B cell (primary cell): ENCODE measurements at regions not wholly inside any gene's neighbourhood (a gene's known extent, or its start where the extent isn't known, plus 50 kb on each side); places are given as distances from the start of the nearest gene placed in this dataset.
"Not testable (repeated sequence)": the region's sequence is repeated elsewhere in the genome, so short reads cannot be mapped to it uniquely, and the experiment has no call there.

Source experiments
- ATAC-seq: fragments of 200-7000 bp; cut with Tn5 transposase; one replicate; pipeline ENCODE4 v1.10.0; 2021; ENCODE audit warnings: low read depth, mild to moderate bottlenecking, moderate number of reproducible peaks, moderate library complexity
- CTCF ChIA-PET: fragments of 350-600 bp; sonication (Branson Sonifier 250); formaldehyde crosslinking; loops from one replicate; lab custom pipeline; 2021; ENCODE audit warnings: antibody characterized with exemption, inconsistent platforms; lab: Charles Lee
- POLR2A ChIA-PET: fragments of 350-600 bp; sonication (Branson Sonifier 250); formaldehyde crosslinking; loops from one replicate; lab custom pipeline; 2021; ENCODE audit warnings: antibody characterized with exemption; lab: Charles Lee
- DNase-seq: peaks from one replicate; pipeline ENCODE4 v3.0.0; 2013
- H2AFZ ChIP-seq: 2 replicates; pipeline ENCODE4 v1.6.1; 2012; ENCODE audit warnings: mild to moderate bottlenecking, low read depth, low read length; ENCODE audit not compliant: insufficient read depth, poor library complexity, severe bottlenecking
- H3K27ac ChIP-seq, 2 donors: 1 replicate in 1 of 2; 2 replicates in 1 of 2; pipeline ENCODE4 v1.5.1; 2012 to 2013; ENCODE audit warnings: low read length in 2 of 2, mild to moderate bottlenecking in 2 of 2, moderate library complexity in 1 of 2
- H3K27me3 ChIP-seq, 4 experiments: fragments of 200-600 bp in 1 of 4; sonication (generic) in 1 of 4; replicated peaks in 1 of 4; 1 replicate in 2 of 4; 2 replicates in 2 of 4; pipeline versions ENCODE4 v1.6.1 to v1.7.0; 2013 to 2016; ENCODE audit warnings: low read length in 3 of 4, mild to moderate bottlenecking in 2 of 4, mixed read lengths in 1 of 4, moderate library complexity in 1 of 4; ENCODE audit not compliant: insufficient read depth in 4 of 4, control insufficient read depth in 3 of 4; ENCODE audit errors: control extremely low read depth in 1 of 4
- H3K36me3 ChIP-seq, 2 experiments: replicated peaks in 1 of 2; 1 replicate in 1 of 2; 2 replicates in 1 of 2; pipeline versions ENCODE4 v1.6.1 to v1.7.1; 2013; ENCODE audit warnings: low read length in 1 of 2; ENCODE audit not compliant: insufficient read depth in 2 of 2, control insufficient read depth in 1 of 2; ENCODE audit errors: control extremely low read depth in 1 of 2, extremely low read depth in 1 of 2
- H3K4me1 ChIP-seq, 2 donors: fragments of 200-600 bp in 1 of 2; sonication (generic) in 1 of 2; 1 replicate in 1 of 2; 2 replicates in 1 of 2; pipeline versions ENCODE4 v1.5.1 to v1.6.1; 2013 to 2017; ENCODE audit warnings: low read length in 2 of 2; ENCODE audit not compliant: control insufficient read depth in 2 of 2, insufficient read depth in 2 of 2
- H3K4me2 ChIP-seq: replicated peaks from 2 replicates; pipeline ENCODE3; 2012; ENCODE audit warnings: mild to moderate bottlenecking, low read depth, low read length; ENCODE audit not compliant: poor library complexity, severe bottlenecking
- H3K4me3 ChIP-seq, 5 experiments: fragments of 200-600 bp in 1 of 5; sonication (generic) in 1 of 5; 1 replicate in 3 of 5; 2 replicates in 2 of 5; pipeline versions ENCODE4 v1.5.1 to v1.7.0; 2011 to 2016; ENCODE audit warnings: low read length in 4 of 5, mild to moderate bottlenecking in 4 of 5, low read depth in 2 of 5, control low read depth in 1 of 5, moderate library complexity in 1 of 5; ENCODE audit not compliant: insufficient read depth in 1 of 5; ENCODE audit errors: control extremely low read depth in 1 of 5, extremely low read depth in 1 of 5
- H3K79me2 ChIP-seq: fragments of 200-600 bp; sonication (generic); one replicate; pipeline ENCODE4 v1.6.0; 2016; ENCODE audit warnings: low read length; ENCODE audit not compliant: control insufficient read depth, insufficient read depth
- H3K9ac ChIP-seq: fragments of 200-600 bp; sonication (generic); 2 replicates; pipeline ENCODE4 v1.6.1; 2017; ENCODE audit warnings: mild to moderate bottlenecking, low read length, moderate library complexity
- H3K9me3 ChIP-seq, 3 donors: one replicate each; pipeline versions ENCODE4 v1.6.1 to v1.7.1; 2013; ENCODE audit warnings: low read length in 2 of 3; ENCODE audit not compliant: control insufficient read depth in 2 of 3, insufficient read depth in 1 of 3; ENCODE audit errors: control extremely low read depth in 1 of 3
- H4K20me1 ChIP-seq: 2 replicates; pipeline ENCODE4 v1.6.0; 2012; ENCODE audit warnings: mild to moderate bottlenecking, low read length; ENCODE audit not compliant: insufficient read depth, control insufficient read depth, poor library complexity, severe bottlenecking
- H3K27ac Mint-ChIP-seq: one replicate; pipeline ENCODE4 v1.8.0; 2021; ENCODE audit warnings: mixed read lengths
- H3K27me3 Mint-ChIP-seq: one replicate; pipeline ENCODE4 v1.8.0; 2021; ENCODE audit warnings: mixed read lengths
- H3K4me1 Mint-ChIP-seq: one replicate; pipeline ENCODE4 v1.8.0; 2021; ENCODE audit warnings: mixed read lengths
- H3K4me3 Mint-ChIP-seq: one replicate; pipeline ENCODE4 v1.8.0; 2021; ENCODE audit warnings: mixed read lengths
- H3K9me3 Mint-ChIP-seq: one replicate; pipeline ENCODE4 v1.8.0; 2022; ENCODE audit warnings: mixed read lengths; ENCODE audit not compliant: insufficient read depth
- WGBS: methylation state at CpG from one replicate; pipeline ENCODE4 v1.1.5; 2013; ENCODE audit warnings: missing lambda C conversion rate; ENCODE audit not compliant: insufficient coverage; 5-methylcytosine and 5-hydroxymethylcytosine counted together
- intact Hi-C: fragments of 100-400 bp; cut with micrococcal nuclease; formaldehyde crosslinking; loops from one replicate; pipeline ENCODE4 v1.10.0; 2022

GRCh38 chr16:34096911-34097310, 637.5 kb downstream of the TP53TG3F start:
- POLR2A ChIA-PET, intact Hi-C loops: not testable (repeated sequence)
- peaks cover 21% of the 10 kb centered on the region for H3K9me3 Mint-ChIP-seq

GRCh38 chr16:34097326-34097725, 637.9 kb downstream of the TP53TG3F start:
- ATAC-seq: not testable (repeated sequence)

More at GRCh38 chr16:34096911-34097310, 637.5 kb downstream of the TP53TG3F start:
- H4K20me1 ChIP-seq, H3K4me2 ChIP-seq, ATAC-seq, H3K4me3 ChIP-seq, H2AFZ ChIP-seq, H3K79me2 ChIP-seq, H3K4me1 Mint-ChIP-seq, H3K27me3 ChIP-seq, H3K4me1 ChIP-seq, H3K4me3 Mint-ChIP-seq, H3K27me3 Mint-ChIP-seq, H3K27ac ChIP-seq, DNase-seq, CTCF ChIA-PET, H3K9ac ChIP-seq, H3K27ac Mint-ChIP-seq, H3K36me3 ChIP-seq: not testable (repeated sequence)
- H3K9me3 ChIP-seq: peaks cover 5 to 46% (median 19%) of the 10 kb centered on the region in 3 donors
- 82% methylated on average over 4 of the region's 4 CpGs for WGBS

GRCh38 chr16:34098033-34098432, 638.6 kb downstream of the TP53TG3F start:
- POLR2A ChIA-PET, H3K4me1 Mint-ChIP-seq, H3K9ac ChIP-seq, H3K27me3 ChIP-seq, H3K27ac Mint-ChIP-seq, H2AFZ ChIP-seq, CTCF ChIA-PET, intact Hi-C loops, DNase-seq, H3K4me1 ChIP-seq, H3K36me3 ChIP-seq, H3K4me3 Mint-ChIP-seq, H4K20me1 ChIP-seq, H3K27ac ChIP-seq, H3K27me3 Mint-ChIP-seq, H3K4me2 ChIP-seq, H3K4me3 ChIP-seq, H3K79me2 ChIP-seq, ATAC-seq: not testable (repeated sequence)
- H3K9me3 Mint-ChIP-seq: peaks cover 21% of the 10 kb centered on the region
- H3K9me3 ChIP-seq: peaks cover 3 to 44% (median 17%) of the 10 kb centered on the region in 3 donors

More at GRCh38 chr16:34097326-34097725, 637.9 kb downstream of the TP53TG3F start:
- H3K4me3 Mint-ChIP-seq, H4K20me1 ChIP-seq, POLR2A ChIA-PET, H3K36me3 ChIP-seq, H2AFZ ChIP-seq, H3K27me3 ChIP-seq, H3K4me3 ChIP-seq, H3K27ac ChIP-seq, H3K4me1 ChIP-seq, CTCF ChIA-PET, H3K4me2 ChIP-seq, DNase-seq, H3K27me3 Mint-ChIP-seq, H3K79me2 ChIP-seq, intact Hi-C loops, H3K4me1 Mint-ChIP-seq, H3K9ac ChIP-seq, H3K27ac Mint-ChIP-seq: not testable (repeated sequence)
- peaks cover 21% of the 10 kb centered on the region for H3K9me3 Mint-ChIP-seq
- peaks cover 5 to 46% (median 19%) of the 10 kb centered on the region in 3 donors for H3K9me3 ChIP-seq
- 85% methylated on average over 3 of the region's 3 CpGs for WGBS

GRCh38 chr16:34099028-34099427, 639.6 kb downstream of the TP53TG3F start:
- intact Hi-C loops, H3K4me1 ChIP-seq, H4K20me1 ChIP-seq, H3K9ac ChIP-seq, H3K4me2 ChIP-seq, CTCF ChIA-PET, H3K27me3 ChIP-seq, H3K4me3 Mint-ChIP-seq, H2AFZ ChIP-seq, H3K36me3 ChIP-seq, H3K79me2 ChIP-seq, DNase-seq, H3K27ac ChIP-seq, H3K4me3 ChIP-seq, H3K4me1 Mint-ChIP-seq, ATAC-seq, H3K27ac Mint-ChIP-seq, POLR2A ChIA-PET, H3K27me3 Mint-ChIP-seq: not testable (repeated sequence)
- WGBS: 45% methylated on average over 2 of the region's 2 CpGs
- H3K9me3 ChIP-seq: peaks cover 3 to 39% (median 14%) of the 10 kb centered on the region in 3 donors
- H3K9me3 Mint-ChIP-seq: peaks cover 21% of the 10 kb centered on the region
